HCT116 (cell line): ENCODE measurements at regions not wholly inside any gene's neighbourhood (a gene's known extent, or its start where the extent isn't known, plus 50 kb on each side); places are given as distances from the start of the nearest gene placed in this dataset.

ENCODE experiments used
- ATAC-seq: fragments of 200-7000 bp; cut with Tn5 transposase; 2 replicates; pipeline ENCODE4 v1.9.1; 2020; ENCODE audit warnings: mild to moderate bottlenecking, moderate library complexity
- BruUV-seq: library from RNA; stranded (reverse); fragments of 400-500 nt; replicated peaks from 2 replicates; lab custom pipeline; 2021; lab: Mats Ljungman, UMichigan
- CTCF ChIA-PET: fragments of 300-600 bp; sonication (Branson Sonifier 250); formaldehyde crosslinking; loops from one replicate; lab custom pipeline; 2021; ENCODE audit warnings: antibody characterized with exemption; lab: Charles Lee
- POLR2A ChIA-PET: fragments of 300-600, 350-600 bp; sonication (Branson Sonifier 250); formaldehyde crosslinking; loops from one replicate; lab custom pipeline; 2021; ENCODE audit warnings: antibody characterized with exemption; lab: Charles Lee
- RAD21 ChIA-PET, 2 experiments: fragments of 300-600 bp; sonication (Branson Sonifier 250); formaldehyde crosslinking; loops; one replicate each; lab custom pipeline; 2023; ENCODE audit warnings: low total read pairs in 2 of 2; ENCODE audit not compliant: uncharacterized antibody in 2 of 2, unreplicated experiment in 2 of 2, low non-redundant PET in 1 of 2; lab: Charles Lee
- DNase-seq: peaks from one replicate; pipeline ENCODE4 v3.0.0-alpha.2; 2010; ENCODE audit warnings: low read depth, low spot score
- H2AFZ ChIP-seq: fragments of 200-600 bp; shearing (Covaris generic), sonication (generic); 2 replicates; pipeline ENCODE4 v1.6.1; 2017; ENCODE audit warnings: low read depth, mixed run types, mixed read lengths, antibody characterized with exemption, low read length; ENCODE audit not compliant: poor library complexity, severe bottlenecking
- H3K27ac ChIP-seq: 2 replicates; pipeline ENCODE4 v1.5.1; 2012; ENCODE audit warnings: low read depth, low read length
- H3K27me3 ChIP-seq: fragments of 200-600 bp; sonication (generic); 2 replicates; pipeline ENCODE4 v1.6.1; 2016; ENCODE audit warnings: mixed run types, low read length, mixed read lengths; ENCODE audit not compliant: insufficient read depth
- H3K36me3 ChIP-seq, 2 experiments: fragments of 200-500 bp in 1 of 2; fragments of 200-600 bp in 1 of 2; sonication (Bioruptor generic) in 1 of 2; sonication (generic) in 1 of 2; 2 replicates each; pipeline versions ENCODE4 v1.5.1 to v1.6.1; 2014 to 2016; ENCODE audit warnings: low read length in 2 of 2, inconsistent platforms in 1 of 2, mixed read lengths in 1 of 2, mixed run types in 1 of 2; ENCODE audit not compliant: insufficient read depth in 2 of 2, control insufficient read depth in 1 of 2
- H3K4me1 ChIP-seq, 2 experiments: fragments of 200-600 bp in 1 of 2; sonication (generic) in 1 of 2; 2 replicates each; pipeline versions ENCODE4 v1.5.1 to v1.6.1; 2012 to 2017; ENCODE audit warnings: low read length in 2 of 2, inconsistent platforms in 1 of 2, mild to moderate bottlenecking in 1 of 2, mixed read lengths in 1 of 2, mixed run types in 1 of 2, moderate library complexity in 1 of 2; ENCODE audit not compliant: insufficient read depth in 2 of 2, control insufficient read depth in 1 of 2
- H3K4me2 ChIP-seq: fragments of 200-600 bp; sonication (generic); 2 replicates; pipeline ENCODE4 v1.6.1; 2017; ENCODE audit warnings: mixed run types, low read length, mixed read lengths
- H3K4me3 ChIP-seq, 2 experiments: fragments of 200-600 bp in 1 of 2; sonication (generic) in 1 of 2; replicated peaks in 1 of 2; 2 replicates each; pipeline ENCODE4 v1.5.1; 2011 to 2016; ENCODE audit warnings: low read length in 2 of 2, control low read depth in 1 of 2, low read depth in 1 of 2, mild to moderate bottlenecking in 1 of 2, mixed read lengths in 1 of 2, mixed run types in 1 of 2
- H3K79me2 ChIP-seq: fragments of 200-600 bp; sonication (generic); 2 replicates; pipeline ENCODE4 v1.6.1; 2017; ENCODE audit warnings: mild to moderate bottlenecking, mixed run types, low read length, moderate library complexity, mixed read lengths; ENCODE audit not compliant: insufficient read depth
- H3K9ac ChIP-seq: fragments of 200-600 bp; sonication (generic); 2 replicates; pipeline ENCODE4 v1.6.1; 2016; ENCODE audit warnings: low read length, mixed read lengths
- H3K9me2 ChIP-seq: fragments of 200-600 bp; sonication (generic), shearing (Covaris generic); 2 replicates; pipeline ENCODE4 v1.6.1; 2017; ENCODE audit warnings: mixed run types, mild to moderate bottlenecking, moderate library complexity; ENCODE audit not compliant: insufficient read depth
- H3K9me3 ChIP-seq, 2 experiments: fragments of 200-500 bp in 1 of 2; fragments of 200-600 bp in 1 of 2; sonication (Bioruptor generic) in 1 of 2; sonication (generic) in 1 of 2; 2 replicates each; pipeline ENCODE4 v1.6.1; 2014 to 2017; ENCODE audit warnings: low read length in 2 of 2, mixed read lengths in 2 of 2, inconsistent platforms in 1 of 2, low read depth in 1 of 2, mild to moderate bottlenecking in 1 of 2, mixed run types in 1 of 2, moderate library complexity in 1 of 2; ENCODE audit not compliant: control insufficient read depth in 1 of 2, insufficient read depth in 1 of 2
- H4K20me1 ChIP-seq: fragments of 200-600 bp; sonication (generic), shearing (Covaris generic); 2 replicates; pipeline ENCODE4 v1.6.1; 2017; ENCODE audit warnings: mixed run types, mild to moderate bottlenecking, moderate library complexity; ENCODE audit not compliant: insufficient read depth
- EZH2 ChIP-seq: fragments of 200-600 bp; sonication (generic); IDR thresholded peaks from 2 replicates; pipeline ENCODE4 v1.6.1; 2017; ENCODE audit warnings: antibody characterized with exemption, mixed run types
- SIN3A ChIP-seq: IDR thresholded peaks from 2 replicates; pipeline ENCODE4 v1.6.1; 2012; ENCODE audit warnings: low read depth
- SP1 ChIP-seq: IDR thresholded peaks from 2 replicates; pipeline ENCODE4 v1.6.1; 2012; ENCODE audit warnings: low read depth
- intact Hi-C: fragments of 100-400 bp; cut with micrococcal nuclease; formaldehyde crosslinking; loops from 2 replicates; pipeline ENCODE4 v1.10.0; 2022

- ChIA-PET RAD21 (interaction anchor here in 1 of 2 experiments (0.7 kb wide), 1 partner anchor 695 kb away, joined by 4 read pairs; no protein-coding TSS in a partner anchor), POLR2A (no interaction called here), CTCF (no interaction called here)
- intact Hi-C loops = no loop called here
- DNase-seq = no peak
- BruUV-seq = no TSS peak
- H3K79me2 ChIP-seq = no peaks in the 10 kb centered on the region
- no peaks in the 10 kb centered on the region for H3K4me1 ChIP-seq
- no peak overlapping the region for H3K27ac ChIP-seq
- H3K9ac ChIP-seq = no peak overlapping the region
- H3K9me3 ChIP-seq = no peaks in the 10 kb centered on the region
- no peaks in the 10 kb centered on the region for H3K36me3 ChIP-seq
- no peaks in the 10 kb centered on the region for H4K20me1 ChIP-seq
- H3K9me2 ChIP-seq = no peaks in the 10 kb centered on the region
- H3K4me3 ChIP-seq = no peak overlapping the region
- peaks cover 24% of the 10 kb centered on the region; the same call in 1 of the 2 replicates for H3K27me3 ChIP-seq
- no peak for TF ChIP-seq EZH2
- ATAC-seq = no peak
- H3K4me2 ChIP-seq = no peak overlapping the region
- H2AFZ ChIP-seq = no peak overlapping the region
Measured at GRCh38 chr17:56098746-56099145, 54.5 kb upstream of the ANKFN1 start.

GRCh38 chr17:56099649-56100048 lies 53.6 kb upstream of the ANKFN1 start:
- DNase-seq (no peak), ATAC-seq (no peak)
- Histone ChIP-seq H3K4me3 (no peak overlapping the region), H3K9me3 (no peaks in the 10 kb centered on the region), H2AFZ (no peak overlapping the region), H3K27ac (no peak overlapping the region), H3K36me3 (no peaks in the 10 kb centered on the region), H3K79me2 (no peaks in the 10 kb centered on the region), H3K4me2 (no peak overlapping the region), H4K20me1 (no peaks in the 10 kb centered on the region), H3K27me3 (peaks cover 24% of the 10 kb centered on the region; the same call in 1 of the 2 replicates), H3K9ac (no peak overlapping the region), H3K9me2 (no peaks in the 10 kb centered on the region), H3K4me1 (no peaks in the 10 kb centered on the region)
- TF ChIP-seq SP1 (no peak), SIN3A (no peak)
- BruUV-seq = no TSS peak
- intact Hi-C loops = no loop called here
- RAD21 ChIA-PET = no interaction called here
- POLR2A ChIA-PET = no interaction called here
- CTCF ChIA-PET = no interaction called here
